Gastroesophageal sphincter (tissue), 4 donors: ENCODE measurements at regions not wholly inside any gene's neighbourhood (a gene's known extent, or its start where the extent isn't known, plus 50 kb on each side); places are given as distances from the start of the nearest gene placed in this dataset.

Experiments
- ATAC-seq: fragments of 150-250 bp; one replicate; pipeline ENCODE4 v1.9.1; 2016; ENCODE audit warnings: mild to moderate bottlenecking, moderate library complexity
- H3K27ac ChIP-seq, 4 donors: fragments of 200-600 bp; sonication (generic) in 3 of 4; 1 replicate in 3 of 4; 2 replicates in 1 of 4; pipeline ENCODE4 v1.5.1; 2016 to 2019
- H3K27me3 ChIP-seq: fragments of 200-600 bp; sonication (generic); one replicate; pipeline ENCODE4 v1.5.1; 2019
- H3K36me3 ChIP-seq, 2 donors: fragments of 200-600 bp; sonication (generic); one replicate each; pipeline ENCODE4 v1.5.1; 2019; ENCODE audit warnings: control low read depth in 1 of 2
- H3K4me1 ChIP-seq, 3 donors: fragments of 200-600 bp; sonication (generic); 1 replicate in 2 of 3; 2 replicates in 1 of 3; pipeline ENCODE4 v1.5.1; 2016 to 2019; ENCODE audit warnings: control low read depth in 2 of 3
- H3K4me3 ChIP-seq, 2 donors: fragments of 200-600 bp; sonication (generic); one replicate each; pipeline ENCODE4 v1.5.1; 2019; ENCODE audit warnings: mild to moderate bottlenecking in 1 of 2, moderate library complexity in 1 of 2
- H3K9me3 ChIP-seq, 3 donors: fragments of 200-600 bp; sonication (generic); one replicate each; pipeline ENCODE4 v1.5.1; 2017 to 2019; ENCODE audit warnings: control low read depth in 2 of 3
- EP300 ChIP-seq: sonication (generic); formaldehyde crosslinking; IDR thresholded peaks from one replicate; pipeline ENCODE4 v1.6.1; 2017; ENCODE audit warnings: antibody characterized with exemption, mild to moderate bottlenecking
- POLR2A ChIP-seq, 2 donors: fragments of 450-650 bp; IDR thresholded peaks; one replicate each; pipeline ENCODE4 v1.6.1; 2017; ENCODE audit warnings: antibody characterized with exemption in 2 of 2, mild to moderate bottlenecking in 2 of 2, moderate library complexity in 1 of 2
- POLR2AphosphoS5 ChIP-seq: sonication (generic); formaldehyde crosslinking; IDR thresholded peaks from one replicate; pipeline ENCODE4 v1.6.1; 2017; ENCODE audit warnings: antibody characterized with exemption
- WGBS, 2 donors: methylation state at CpG; one replicate each; pipeline ENCODE4 v1.1.5; 2018; ENCODE audit warnings: low coverage in 1 of 2; 5-methylcytosine and 5-hydroxymethylcytosine counted together
- TF ChIP-seq, protein P1 (sequence below), 4 experiments: fragments of 200-600 bp in 2 of 4; fragments of 450-650 bp in 2 of 4; sonication (generic) in 1 of 4; IDR thresholded peaks; one replicate each; pipeline ENCODE4 v1.5.1; 2017 to 2019; ENCODE audit warnings: antibody characterized with exemption in 4 of 4, mild to moderate bottlenecking in 2 of 4, moderate library complexity in 2 of 4

DNA sequence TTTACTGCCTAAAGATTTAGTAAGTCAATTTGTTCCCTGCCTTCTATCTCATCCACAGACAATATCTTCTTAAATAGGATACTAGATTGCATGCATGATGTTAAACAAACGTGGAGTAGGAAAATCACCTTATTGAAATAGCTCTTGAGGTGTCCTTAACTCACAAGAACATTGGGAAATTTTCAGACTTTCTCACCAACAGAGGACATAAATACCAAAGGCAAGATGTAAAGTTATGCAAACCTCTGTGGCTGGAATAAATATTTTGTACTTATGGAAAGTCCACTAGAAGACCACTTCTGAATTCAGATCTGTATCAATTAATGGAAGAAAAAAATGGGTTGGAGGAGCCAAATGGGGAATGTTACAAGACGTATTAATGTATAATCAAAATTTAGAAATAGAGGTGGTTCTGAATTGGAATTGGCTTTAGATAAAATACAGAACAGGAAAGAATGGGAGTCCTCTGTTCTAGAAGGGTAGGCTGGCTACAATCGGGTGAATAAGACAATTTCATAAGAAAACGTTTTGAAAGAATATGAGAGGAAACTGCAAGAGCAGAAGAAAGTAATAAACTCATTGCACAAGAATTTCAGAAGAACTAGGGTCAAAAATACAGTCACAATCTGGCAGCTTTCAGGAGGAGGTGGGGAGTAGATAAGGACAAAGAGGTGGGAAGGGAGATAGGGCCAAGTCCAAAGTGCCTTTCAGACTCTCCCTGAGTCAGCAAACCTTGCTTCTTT lies 69.3 kb upstream of the FN1 start:
- H3K4me1 ChIP-seq: peaks cover 0 to 14% (median 0%) of the 10 kb centered on the region in 3 donors
- TF ChIP-seq POLR2AphosphoS5 (no peak), EP300 (no peak)
- TF ChIP-seq, protein P1, sequence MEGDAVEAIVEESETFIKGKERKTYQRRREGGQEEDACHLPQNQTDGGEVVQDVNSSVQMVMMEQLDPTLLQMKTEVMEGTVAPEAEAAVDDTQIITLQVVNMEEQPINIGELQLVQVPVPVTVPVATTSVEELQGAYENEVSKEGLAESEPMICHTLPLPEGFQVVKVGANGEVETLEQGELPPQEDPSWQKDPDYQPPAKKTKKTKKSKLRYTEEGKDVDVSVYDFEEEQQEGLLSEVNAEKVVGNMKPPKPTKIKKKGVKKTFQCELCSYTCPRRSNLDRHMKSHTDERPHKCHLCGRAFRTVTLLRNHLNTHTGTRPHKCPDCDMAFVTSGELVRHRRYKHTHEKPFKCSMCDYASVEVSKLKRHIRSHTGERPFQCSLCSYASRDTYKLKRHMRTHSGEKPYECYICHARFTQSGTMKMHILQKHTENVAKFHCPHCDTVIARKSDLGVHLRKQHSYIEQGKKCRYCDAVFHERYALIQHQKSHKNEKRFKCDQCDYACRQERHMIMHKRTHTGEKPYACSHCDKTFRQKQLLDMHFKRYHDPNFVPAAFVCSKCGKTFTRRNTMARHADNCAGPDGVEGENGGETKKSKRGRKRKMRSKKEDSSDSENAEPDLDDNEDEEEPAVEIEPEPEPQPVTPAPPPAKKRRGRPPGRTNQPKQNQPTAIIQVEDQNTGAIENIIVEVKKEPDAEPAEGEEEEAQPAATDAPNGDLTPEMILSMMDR (IDR thresholded peaks at IDR 0.05): no peak

DNA sequence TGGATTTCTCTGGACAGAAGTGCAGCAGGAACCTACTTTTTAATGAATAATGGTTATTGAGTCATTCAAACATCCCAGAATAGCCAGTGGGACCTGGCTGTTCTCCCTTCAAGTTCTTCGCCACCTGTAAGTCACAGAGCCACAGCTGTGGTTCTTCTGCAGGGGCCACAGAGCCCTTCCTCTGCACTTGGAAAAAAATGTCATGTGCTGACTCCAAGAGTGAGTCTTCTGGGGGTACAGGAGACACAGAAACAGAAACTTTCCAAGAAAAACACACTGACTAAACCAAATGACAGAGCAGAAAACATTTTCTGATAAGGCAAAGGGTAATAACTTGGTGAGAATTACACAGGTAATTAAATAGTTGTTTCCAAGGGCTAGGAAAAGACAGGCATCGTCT lies 68.7 kb upstream of the FN1 start:
- no peak overlapping the region for H3K4me3 ChIP-seq
- ATAC-seq: no peak
- no peak overlapping the region for H3K27ac ChIP-seq
- no peaks in the 10 kb centered on the region for H3K36me3 ChIP-seq
- no peaks in the 10 kb centered on the region for H3K27me3 ChIP-seq
- 89 to 100% methylated on average over 1 of the region's 2 CpGs for WGBS, 2 donors
- no peaks in the 10 kb centered on the region for H3K9me3 ChIP-seq
- peaks cover 0 to 14% (median 0%) of the 10 kb centered on the region in 3 donors for H3K4me1 ChIP-seq
- no peak for TF ChIP-seq POLR2A (IDR thresholded peaks at IDR 0.05)
- TF ChIP-seq EP300: no peak
- TF ChIP-seq, protein P1 (IDR thresholded peaks at IDR 0.05): no peak
- no peak for TF ChIP-seq POLR2AphosphoS5

More for the DNA sequence above, 69.3 kb upstream of the FN1 start:
- Histone ChIP-seq H3K27ac (no peak overlapping the region), H3K4me3 (no peak overlapping the region), H3K27me3 (no peaks in the 10 kb centered on the region), H3K9me3 (no peaks in the 10 kb centered on the region), H3K36me3 (no peaks in the 10 kb centered on the region)
- peak; percentile 53 for ATAC-seq
- WGBS, 2 donors: 58 to 71% methylated on average over 4 of the region's 4 CpGs

DNA sequence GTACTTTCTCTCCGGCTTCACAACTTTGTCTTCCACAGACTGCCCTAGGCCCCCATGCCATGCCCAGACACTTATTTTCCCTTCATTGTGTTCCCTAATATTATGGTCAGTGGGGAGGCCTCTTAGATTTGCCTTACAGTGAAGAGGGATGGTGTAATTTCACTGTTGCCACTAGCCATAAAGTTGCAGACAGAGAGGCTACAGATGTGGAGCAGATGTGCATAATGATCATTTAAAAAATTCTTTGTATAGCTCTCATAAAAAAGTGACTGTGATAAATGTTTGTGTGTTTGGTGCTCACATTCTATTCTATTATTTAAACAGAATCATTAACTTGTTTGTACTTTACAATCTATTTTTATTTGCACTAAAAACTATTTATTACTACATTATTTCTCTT lies 67.5 kb upstream of the FN1 start:
- ATAC-seq: no peak
- no peaks in the 10 kb centered on the region for H3K27me3 ChIP-seq
- no peaks in the 10 kb centered on the region for H3K36me3 ChIP-seq
- no peak overlapping the region for H3K27ac ChIP-seq
- 88 to 100% methylated on average over 1 of the region's 1 CpG for WGBS, 2 donors
- TF ChIP-seq, protein P1 (IDR thresholded peaks at IDR 0.05): no peak
- TF ChIP-seq EP300 (no peak), POLR2AphosphoS5 (no peak), POLR2A (IDR thresholded peaks at IDR 0.05) (no peak)
- peaks cover 0 to 14% (median 0%) of the 10 kb centered on the region in 3 donors for H3K4me1 ChIP-seq
- no peak overlapping the region for H3K4me3 ChIP-seq
- no peaks in the 10 kb centered on the region for H3K9me3 ChIP-seq

DNA sequence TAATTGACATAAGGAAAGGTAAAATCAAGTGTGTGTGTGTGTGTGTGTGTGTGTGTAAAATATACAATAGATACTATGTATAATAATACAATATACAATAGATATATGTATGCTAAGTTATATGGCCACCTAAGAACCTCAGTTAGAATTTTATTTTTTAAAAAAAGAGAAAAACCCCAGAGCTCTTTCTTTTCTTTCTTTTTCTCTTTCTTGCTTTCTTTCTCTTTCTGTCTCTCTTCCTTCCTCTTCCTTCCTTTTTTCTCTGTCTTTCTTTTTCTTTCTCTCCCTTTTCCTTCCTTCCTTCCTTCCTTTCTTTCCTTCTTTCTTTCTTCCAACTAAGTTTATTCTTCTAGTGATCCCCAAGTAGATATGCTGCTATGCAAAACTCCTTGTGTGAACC lies 64.6 kb upstream of the FN1 start:
- Histone ChIP-seq H3K27me3 (no peaks in the 10 kb centered on the region), H3K36me3 (no peaks in the 10 kb centered on the region), H3K9me3 (no peaks in the 10 kb centered on the region), H3K4me1 (no peaks in the 10 kb centered on the region), H3K27ac (no peak overlapping the region), H3K4me3 (no peak overlapping the region)
- ATAC-seq: no peak
- TF ChIP-seq, protein P1 (IDR thresholded peaks at IDR 0.05): no peak
- TF ChIP-seq EP300 (no peak), POLR2AphosphoS5 (no peak), POLR2A (IDR thresholded peaks at IDR 0.05) (no peak)

DNA sequence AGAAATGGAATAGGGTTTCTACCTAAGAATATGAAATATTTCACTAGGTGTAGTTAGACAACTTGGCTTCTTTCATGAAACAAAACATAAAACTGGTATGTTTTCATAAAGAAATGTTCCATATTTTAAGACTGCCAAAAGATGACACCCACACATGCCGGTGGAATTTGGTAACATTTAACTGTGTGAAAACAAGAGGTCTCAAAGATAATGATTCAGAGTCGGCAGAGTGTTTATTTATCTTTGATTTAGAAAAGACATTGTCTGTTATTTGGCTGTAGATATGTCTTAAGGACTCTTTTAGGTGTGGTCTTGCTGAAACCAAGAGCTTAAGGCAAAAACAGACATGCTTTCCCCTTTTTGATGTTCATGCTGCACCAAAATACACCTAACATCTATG lies 63.5 kb upstream of the FN1 start:
- Histone ChIP-seq H3K27ac (no peak overlapping the region), H3K27me3 (no peaks in the 10 kb centered on the region), H3K4me1 (no peaks in the 10 kb centered on the region), H3K4me3 (no peak overlapping the region), H3K9me3 (no peaks in the 10 kb centered on the region), H3K36me3 (no peaks in the 10 kb centered on the region)
- no peak for TF ChIP-seq POLR2A (IDR thresholded peaks at IDR 0.05)
- TF ChIP-seq POLR2AphosphoS5: no peak
- no peak for TF ChIP-seq EP300
- TF ChIP-seq, protein P1 (IDR thresholded peaks at IDR 0.05): no peak
- 25 to 40% methylated on average over 2 of the region's 2 CpGs for WGBS, 2 donors
- ATAC-seq: no peak
